GM23338 (cell line): ENCODE measurements at regions not wholly inside any gene's neighbourhood (a gene's known extent, or its start where the extent isn't known, plus 50 kb on each side); places are given as distances from the start of the nearest gene placed in this dataset.

Source experiments
- ATAC-seq: fragments of 200-7000 bp; cut with Tn5 transposase; 3 replicates; pipeline ENCODE4 v1.9.1; 2020
- DNase-seq: peaks from one replicate; pipeline ENCODE4 v3.0.0-alpha.2; 2015; ENCODE audit warnings: low spot score
- H2AFZ ChIP-seq: fragments of 200-600 bp; sonication (generic); 2 replicates; pipeline ENCODE4 v1.8.0; 2016; ENCODE audit warnings: antibody characterized with exemption, mild to moderate bottlenecking, moderate library complexity
- H3F3A ChIP-seq: fragments of 200-600 bp; sonication (generic); replicated peaks from 2 replicates; pipeline ENCODE4 v1.8.0; 2017; ENCODE audit warnings: antibody characterized with exemption, mixed run types, low read depth
- H3K27ac ChIP-seq: fragments of 200-600 bp; sonication (generic); 2 replicates; pipeline ENCODE4 v1.6.1; 2016; ENCODE audit warnings: low read depth
- H3K27me3 ChIP-seq: fragments of 200-600 bp; sonication (generic); 2 replicates; pipeline ENCODE4 v1.8.0; 2016; ENCODE audit warnings: mild to moderate bottlenecking, mixed run types, moderate library complexity; ENCODE audit not compliant: insufficient read depth
- H3K36me3 ChIP-seq: fragments of 200-600 bp; sonication (generic); 2 replicates; pipeline ENCODE4 v1.8.0; 2016; ENCODE audit warnings: mild to moderate bottlenecking; ENCODE audit not compliant: insufficient read depth
- H3K4me1 ChIP-seq: fragments of 200-600 bp; sonication (generic); 2 replicates; pipeline ENCODE4 v1.8.0; 2016; ENCODE audit warnings: mild to moderate bottlenecking, moderate library complexity; ENCODE audit not compliant: insufficient read depth
- H3K4me2 ChIP-seq: fragments of 200-600 bp; sonication (generic); 2 replicates; pipeline ENCODE4 v1.7.1; 2017; ENCODE audit warnings: mixed run types
- H3K4me3 ChIP-seq: fragments of 200-600 bp; sonication (generic); 2 replicates; pipeline ENCODE4 v1.6.1; 2016; ENCODE audit warnings: mixed run types
- H3K79me2 ChIP-seq: fragments of 200-600 bp; sonication (generic); replicated peaks from 2 replicates; pipeline ENCODE4 v1.8.0; 2017; ENCODE audit warnings: mild to moderate bottlenecking; ENCODE audit not compliant: insufficient read depth
- H3K9me2 ChIP-seq: fragments of 200-600 bp; sonication (generic); 2 replicates; pipeline ENCODE4 v1.8.0; 2017; ENCODE audit not compliant: insufficient read depth
- H4K20me1 ChIP-seq: fragments of 200-600 bp; sonication (generic); replicated peaks from 2 replicates; pipeline ENCODE4 v1.8.0; 2017; ENCODE audit warnings: mild to moderate bottlenecking; ENCODE audit not compliant: insufficient read depth
- H3K27ac Mint-ChIP-seq: 2 replicates; pipeline ENCODE4 v1.8.0; 2020; ENCODE audit warnings: inconsistent platforms, mild to moderate bottlenecking, moderate library complexity, mixed read lengths
- H3K27me3 Mint-ChIP-seq: 3 replicates; pipeline ENCODE4 v1.8.0; 2022; ENCODE audit warnings: low read depth, mild to moderate bottlenecking, moderate library complexity, mixed read lengths, inconsistent platforms; ENCODE audit not compliant: insufficient read depth, poor library complexity
- H3K36me3 Mint-ChIP-seq: 3 replicates; pipeline ENCODE4 v1.8.0; 2021; ENCODE audit warnings: low read depth, mild to moderate bottlenecking, inconsistent platforms, moderate library complexity, mixed read lengths
- H3K4me1 Mint-ChIP-seq: 3 replicates; pipeline ENCODE4 v1.8.0; 2020; ENCODE audit warnings: mild to moderate bottlenecking, inconsistent platforms, mixed read lengths
- H3K4me3 Mint-ChIP-seq: 3 replicates; pipeline ENCODE4 v1.8.0; 2021; ENCODE audit warnings: moderate library complexity, mild to moderate bottlenecking, inconsistent platforms, mixed read lengths
- H3K9me3 Mint-ChIP-seq: 3 replicates; pipeline ENCODE4 v1.8.0; 2020; ENCODE audit warnings: moderate library complexity, mild to moderate bottlenecking, inconsistent platforms, mixed read lengths
- CREB1 ChIP-seq: fragments of 250-450 bp; sonication (Bioruptor Pico); IDR thresholded peaks from 2 replicates; pipeline ENCODE4 v1.5.0; 2020; ENCODE audit warnings: low read depth, mild to moderate bottlenecking, moderate library complexity
- EZH2 ChIP-seq: fragments of 200-600 bp; sonication (generic); IDR thresholded peaks from one replicate; pipeline ENCODE4 v1.8.0; 2017; ENCODE audit warnings: antibody characterized with exemption, mild to moderate bottlenecking, low read depth; ENCODE audit not compliant: unreplicated experiment
- EZH2phosphoT487 ChIP-seq: fragments of 200-600 bp; sonication (generic); IDR thresholded peaks from one replicate; pipeline ENCODE4 v1.8.1; 2018; ENCODE audit warnings: antibody characterized with exemption; ENCODE audit not compliant: unreplicated experiment
- NANOG ChIP-seq: IDR thresholded peaks from 2 replicates; pipeline ENCODE4 v1.6.1; 2016; ENCODE audit warnings: antibody characterized with exemption, borderline replicate concordance
- POLR2AphosphoS5 ChIP-seq: IDR thresholded peaks from 2 replicates; pipeline ENCODE4 v1.6.1; 2016; ENCODE audit warnings: antibody characterized with exemption, low read depth
- STAT1 ChIP-seq: IDR thresholded peaks from one replicate; pipeline ENCODE4 v1.6.1; 2016; ENCODE audit warnings: antibody characterized with exemption; ENCODE audit not compliant: unreplicated experiment
- ZNF114 ChIP-seq: fragments of 250-450 bp; sonication (Bioruptor Pico); IDR thresholded peaks from 2 replicates; pipeline ENCODE4 v1.5.0; 2020; ENCODE audit warnings: mild to moderate bottlenecking, moderate library complexity
- ZNF331 ChIP-seq: fragments of 250-450 bp; sonication (Bioruptor Pico); IDR thresholded peaks from 2 replicates; pipeline ENCODE4 v1.5.0; 2020; ENCODE audit warnings: low read depth, mild to moderate bottlenecking, moderate library complexity
- TF ChIP-seq, protein P1 (sequence below), 2 experiments: fragments of 200-600 bp in 1 of 2; sonication (generic) in 1 of 2; conservative IDR thresholded peaks; 2 replicates each; pipeline versions ENCODE4 v1.5.1 to v1.6.1; 2016 to 2017; ENCODE audit warnings: antibody characterized with exemption in 2 of 2, low read depth in 2 of 2, mild to moderate bottlenecking in 2 of 2, moderate library complexity in 1 of 2
- TF ChIP-seq, protein P2 (sequence below): IDR thresholded peaks from 2 replicates; pipeline ENCODE4 v1.6.1; 2016; ENCODE audit warnings: antibody characterized with exemption
- TF ChIP-seq, protein P3 (sequence below): IDR thresholded peaks from one replicate; pipeline ENCODE4 v1.6.1; 2018; ENCODE audit warnings: antibody characterized with exemption; ENCODE audit not compliant: unreplicated experiment

DNA sequence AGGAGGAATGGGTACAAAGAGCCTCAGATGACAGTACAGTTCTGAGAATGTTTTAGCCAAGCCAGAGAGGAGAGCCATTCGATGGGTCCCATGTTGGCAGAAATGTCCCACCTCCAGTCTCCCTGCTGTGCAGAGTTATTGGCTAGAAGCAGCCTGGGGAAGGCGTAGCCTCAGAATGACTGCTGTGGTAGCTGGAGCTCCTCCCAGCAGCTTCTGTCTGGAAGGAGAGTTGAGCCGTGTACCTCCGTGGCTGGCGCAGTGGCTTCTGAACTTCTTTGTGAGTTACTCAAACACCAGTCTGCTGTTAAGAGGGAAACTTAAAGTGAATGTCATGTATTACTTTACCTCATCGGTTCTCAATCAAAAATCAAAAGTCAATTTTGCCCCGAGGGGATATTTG, 193.3 kb upstream of the SNX2 start:
- Histone ChIP-seq H3K27me3 (no peaks in the 10 kb centered on the region), H3K27ac (no peak overlapping the region), H3K4me3 (no peak overlapping the region), H3K4me2 (no peak overlapping the region), H3K36me3 (no peaks in the 10 kb centered on the region), H3F3A (no peaks in the 10 kb centered on the region), H4K20me1 (no peaks in the 10 kb centered on the region), H3K9me2 (peaks cover 4% of the 10 kb centered on the region; the same call in 1 of the 2 replicates), H3K79me2 (no peaks in the 10 kb centered on the region), H3K4me1 (0 out of 2 replicates have a peak, but pooled peaks cover 2% of the 10 kb centered on the region), H2AFZ (peak overlapping the region; percentile 91)
- Mint-ChIP-seq H3K9me3 (no peaks in the 10 kb centered on the region), H3K4me3 (no peak overlapping the region), H3K36me3 (no peaks in the 10 kb centered on the region; the same call in 2 of the 3 replicates), H3K4me1 (no peaks in the 10 kb centered on the region; the same call in 1 of the 3 replicates), H3K27ac (no peak overlapping the region), H3K27me3 (peaks cover 4% of the 10 kb centered on the region)
- ATAC-seq (peak; percentile 46), DNase-seq (no peak)
- TF ChIP-seq CREB1 (CRISPR knock-in tag), result no peak
- TF ChIP-seq, protein P1, sequence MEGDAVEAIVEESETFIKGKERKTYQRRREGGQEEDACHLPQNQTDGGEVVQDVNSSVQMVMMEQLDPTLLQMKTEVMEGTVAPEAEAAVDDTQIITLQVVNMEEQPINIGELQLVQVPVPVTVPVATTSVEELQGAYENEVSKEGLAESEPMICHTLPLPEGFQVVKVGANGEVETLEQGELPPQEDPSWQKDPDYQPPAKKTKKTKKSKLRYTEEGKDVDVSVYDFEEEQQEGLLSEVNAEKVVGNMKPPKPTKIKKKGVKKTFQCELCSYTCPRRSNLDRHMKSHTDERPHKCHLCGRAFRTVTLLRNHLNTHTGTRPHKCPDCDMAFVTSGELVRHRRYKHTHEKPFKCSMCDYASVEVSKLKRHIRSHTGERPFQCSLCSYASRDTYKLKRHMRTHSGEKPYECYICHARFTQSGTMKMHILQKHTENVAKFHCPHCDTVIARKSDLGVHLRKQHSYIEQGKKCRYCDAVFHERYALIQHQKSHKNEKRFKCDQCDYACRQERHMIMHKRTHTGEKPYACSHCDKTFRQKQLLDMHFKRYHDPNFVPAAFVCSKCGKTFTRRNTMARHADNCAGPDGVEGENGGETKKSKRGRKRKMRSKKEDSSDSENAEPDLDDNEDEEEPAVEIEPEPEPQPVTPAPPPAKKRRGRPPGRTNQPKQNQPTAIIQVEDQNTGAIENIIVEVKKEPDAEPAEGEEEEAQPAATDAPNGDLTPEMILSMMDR (conservative IDR thresholded peaks at IDR 0.05; ENCODE audit: low read depth in 2 of 2), result no peak
- TF ChIP-seq EZH2phosphoT487, result no peak
- TF ChIP-seq NANOG, result no peak
- no peak for TF ChIP-seq ZNF114 (CRISPR knock-in tag)
- TF ChIP-seq ZNF331 (CRISPR knock-in tag), result no peak
- TF ChIP-seq, protein P2, sequence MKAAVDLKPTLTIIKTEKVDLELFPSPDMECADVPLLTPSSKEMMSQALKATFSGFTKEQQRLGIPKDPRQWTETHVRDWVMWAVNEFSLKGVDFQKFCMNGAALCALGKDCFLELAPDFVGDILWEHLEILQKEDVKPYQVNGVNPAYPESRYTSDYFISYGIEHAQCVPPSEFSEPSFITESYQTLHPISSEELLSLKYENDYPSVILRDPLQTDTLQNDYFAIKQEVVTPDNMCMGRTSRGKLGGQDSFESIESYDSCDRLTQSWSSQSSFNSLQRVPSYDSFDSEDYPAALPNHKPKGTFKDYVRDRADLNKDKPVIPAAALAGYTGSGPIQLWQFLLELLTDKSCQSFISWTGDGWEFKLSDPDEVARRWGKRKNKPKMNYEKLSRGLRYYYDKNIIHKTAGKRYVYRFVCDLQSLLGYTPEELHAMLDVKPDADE, result no peak
- no peak for TF ChIP-seq STAT1
- TF ChIP-seq EZH2, result no peak
- no peak for TF ChIP-seq POLR2AphosphoS5
- TF ChIP-seq, protein P3, sequence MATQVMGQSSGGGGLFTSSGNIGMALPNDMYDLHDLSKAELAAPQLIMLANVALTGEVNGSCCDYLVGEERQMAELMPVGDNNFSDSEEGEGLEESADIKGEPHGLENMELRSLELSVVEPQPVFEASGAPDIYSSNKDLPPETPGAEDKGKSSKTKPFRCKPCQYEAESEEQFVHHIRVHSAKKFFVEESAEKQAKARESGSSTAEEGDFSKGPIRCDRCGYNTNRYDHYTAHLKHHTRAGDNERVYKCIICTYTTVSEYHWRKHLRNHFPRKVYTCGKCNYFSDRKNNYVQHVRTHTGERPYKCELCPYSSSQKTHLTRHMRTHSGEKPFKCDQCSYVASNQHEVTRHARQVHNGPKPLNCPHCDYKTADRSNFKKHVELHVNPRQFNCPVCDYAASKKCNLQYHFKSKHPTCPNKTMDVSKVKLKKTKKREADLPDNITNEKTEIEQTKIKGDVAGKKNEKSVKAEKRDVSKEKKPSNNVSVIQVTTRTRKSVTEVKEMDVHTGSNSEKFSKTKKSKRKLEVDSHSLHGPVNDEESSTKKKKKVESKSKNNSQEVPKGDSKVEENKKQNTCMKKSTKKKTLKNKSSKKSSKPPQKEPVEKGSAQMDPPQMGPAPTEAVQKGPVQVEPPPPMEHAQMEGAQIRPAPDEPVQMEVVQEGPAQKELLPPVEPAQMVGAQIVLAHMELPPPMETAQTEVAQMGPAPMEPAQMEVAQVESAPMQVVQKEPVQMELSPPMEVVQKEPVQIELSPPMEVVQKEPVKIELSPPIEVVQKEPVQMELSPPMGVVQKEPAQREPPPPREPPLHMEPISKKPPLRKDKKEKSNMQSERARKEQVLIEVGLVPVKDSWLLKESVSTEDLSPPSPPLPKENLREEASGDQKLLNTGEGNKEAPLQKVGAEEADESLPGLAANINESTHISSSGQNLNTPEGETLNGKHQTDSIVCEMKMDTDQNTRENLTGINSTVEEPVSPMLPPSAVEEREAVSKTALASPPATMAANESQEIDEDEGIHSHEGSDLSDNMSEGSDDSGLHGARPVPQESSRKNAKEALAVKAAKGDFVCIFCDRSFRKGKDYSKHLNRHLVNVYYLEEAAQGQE, result no peak
